ENCODE measurements at regions not wholly inside any gene's neighbourhood (a gene's known extent, or its start where the extent isn't known, plus 50 kb on each side); places are given as distances from the start of the nearest gene placed in this dataset.
A peak's percentile ranks its signal among the peaks of the same experiment; 100 is the strongest.

- peak overlapping the region; percentile 96 for H3K27ac ChIP-seq
- TF ChIP-seq, protein P1, sequence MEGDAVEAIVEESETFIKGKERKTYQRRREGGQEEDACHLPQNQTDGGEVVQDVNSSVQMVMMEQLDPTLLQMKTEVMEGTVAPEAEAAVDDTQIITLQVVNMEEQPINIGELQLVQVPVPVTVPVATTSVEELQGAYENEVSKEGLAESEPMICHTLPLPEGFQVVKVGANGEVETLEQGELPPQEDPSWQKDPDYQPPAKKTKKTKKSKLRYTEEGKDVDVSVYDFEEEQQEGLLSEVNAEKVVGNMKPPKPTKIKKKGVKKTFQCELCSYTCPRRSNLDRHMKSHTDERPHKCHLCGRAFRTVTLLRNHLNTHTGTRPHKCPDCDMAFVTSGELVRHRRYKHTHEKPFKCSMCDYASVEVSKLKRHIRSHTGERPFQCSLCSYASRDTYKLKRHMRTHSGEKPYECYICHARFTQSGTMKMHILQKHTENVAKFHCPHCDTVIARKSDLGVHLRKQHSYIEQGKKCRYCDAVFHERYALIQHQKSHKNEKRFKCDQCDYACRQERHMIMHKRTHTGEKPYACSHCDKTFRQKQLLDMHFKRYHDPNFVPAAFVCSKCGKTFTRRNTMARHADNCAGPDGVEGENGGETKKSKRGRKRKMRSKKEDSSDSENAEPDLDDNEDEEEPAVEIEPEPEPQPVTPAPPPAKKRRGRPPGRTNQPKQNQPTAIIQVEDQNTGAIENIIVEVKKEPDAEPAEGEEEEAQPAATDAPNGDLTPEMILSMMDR (IDR thresholded peaks at IDR 0.05), result no peak
These were observed 115.1 kb upstream of the PELI1 start for GRCh38 chr2:64259312-64259711.

GRCh38 chr2:64260093-64260803 is 116.0 kb upstream of the PELI1 start:
- Histone ChIP-seq H3K4me3 (ENCODE audit: low read depth in 1 of 2, low read length in 1 of 2) (peak overlapping the region; percentile 28 to 46), H3K27me3 (no peaks in the 10 kb centered on the region), H3K36me3 (no peaks in the 10 kb centered on the region), H3K4me1 (ENCODE audit: control insufficient read depth in 1 of 2, insufficient read depth in 1 of 2, low read depth in 1 of 2, low read length in 1 of 2) (peaks cover 54 to 60% of the 10 kb centered on the region in 2 experiments), H3K27ac (peak overlapping the region; percentile 96), H3K9me3 (no peaks in the 10 kb centered on the region)
- TF ChIP-seq, protein P1 (IDR thresholded peaks at IDR 0.05), result no peak

More at GRCh38 chr2:64259312-64259711, 115.1 kb upstream of the PELI1 start:
- no peaks in the 10 kb centered on the region for H3K9me3 ChIP-seq
- no peaks in the 10 kb centered on the region for H3K27me3 ChIP-seq
- peaks cover 47 to 59% of the 10 kb centered on the region in 2 experiments for H3K4me1 ChIP-seq (ENCODE audit: control insufficient read depth in 1 of 2, insufficient read depth in 1 of 2, low read depth in 1 of 2, low read length in 1 of 2)
- no peaks in the 10 kb centered on the region for H3K36me3 ChIP-seq
- H3K4me3 ChIP-seq (ENCODE audit: low read depth in 1 of 2, low read length in 1 of 2), result no peak overlapping the region

DNA sequence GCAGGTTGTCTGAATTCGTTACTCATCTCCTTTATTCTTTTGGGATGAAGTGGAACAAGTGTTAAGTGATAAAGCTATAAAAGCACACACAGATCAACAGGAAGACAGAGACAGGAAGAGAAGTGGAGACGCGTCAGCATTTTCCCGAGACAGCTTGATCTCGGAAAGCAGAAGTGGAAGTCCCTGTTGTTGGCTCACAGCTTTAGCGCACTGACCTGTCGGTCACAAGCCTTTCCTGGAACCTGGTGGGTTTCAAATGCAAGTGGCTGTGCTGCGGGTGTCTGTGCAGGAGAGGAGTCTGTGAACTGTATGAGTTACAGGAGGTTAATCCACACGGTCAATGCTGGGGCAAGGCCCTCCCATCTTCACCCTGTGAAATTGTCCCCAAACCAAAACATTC is 116.6 kb upstream of the PELI1 start:
- peaks cover 54 to 60% of the 10 kb centered on the region in 2 experiments for H3K4me1 ChIP-seq (ENCODE audit: control insufficient read depth in 1 of 2, insufficient read depth in 1 of 2, low read depth in 1 of 2, low read length in 1 of 2)
- no peaks in the 10 kb centered on the region for H3K27me3 ChIP-seq
- no peaks in the 10 kb centered on the region for H3K36me3 ChIP-seq
- TF ChIP-seq, protein P1 (IDR thresholded peaks at IDR 0.05), result peak; percentile 23
- H3K4me3 ChIP-seq (ENCODE audit: low read depth in 1 of 2, low read length in 1 of 2), result peak overlapping the region; percentile 28 to 46
- no peaks in the 10 kb centered on the region for H3K9me3 ChIP-seq
- H3K27ac ChIP-seq, result peak overlapping the region; percentile 96

GRCh38 chr2:64262071-64262470 is 117.9 kb upstream of the PELI1 start:
- no peaks in the 10 kb centered on the region for H3K36me3 ChIP-seq
- peak overlapping the region; percentile 96 for H3K27ac ChIP-seq
- no peaks in the 10 kb centered on the region for H3K27me3 ChIP-seq
- H3K4me3 ChIP-seq (ENCODE audit: low read depth in 1 of 2, low read length in 1 of 2), result no peak overlapping the region
- no peaks in the 10 kb centered on the region for H3K9me3 ChIP-seq
- TF ChIP-seq, protein P1 (IDR thresholded peaks at IDR 0.05), result no peak
- peaks cover 54 to 60% of the 10 kb centered on the region in 2 experiments for H3K4me1 ChIP-seq (ENCODE audit: control insufficient read depth in 1 of 2, insufficient read depth in 1 of 2, low read depth in 1 of 2, low read length in 1 of 2)

- H3K4me1 ChIP-seq (ENCODE audit: control insufficient read depth in 1 of 2, insufficient read depth in 1 of 2, low read depth in 1 of 2, low read length in 1 of 2), result peaks cover 54 to 60% of the 10 kb centered on the region in 2 experiments
- no peaks in the 10 kb centered on the region for H3K27me3 ChIP-seq
- H3K9me3 ChIP-seq, result no peaks in the 10 kb centered on the region
- no peak overlapping the region for H3K4me3 ChIP-seq (ENCODE audit: low read depth in 1 of 2, low read length in 1 of 2)
- TF ChIP-seq, protein P1 (IDR thresholded peaks at IDR 0.05), result no peak
- no peaks in the 10 kb centered on the region for H3K36me3 ChIP-seq
- peak overlapping the region; percentile 96 for H3K27ac ChIP-seq
These were observed 118.6 kb upstream of the PELI1 start for GRCh38 chr2:64262816-64263215.
